NCI-H128 (cell line): ENCODE measurements at regions not wholly inside any gene's neighbourhood (a gene's known extent, or its start where the extent isn't known, plus 50 kb on each side); places are given as distances from the start of the nearest gene placed in this dataset.
"Not testable (repeated sequence)": the region's sequence is repeated elsewhere in the genome, so short reads cannot be mapped to it uniquely, and the experiment has no call there.

ENCODE experiments used
- DNase-seq: peaks from one replicate; lab custom pipeline; 2025; ENCODE audit not compliant: unreplicated experiment; lab: John Stamatoyannopoulos, UW

- DNase-seq, result no peak
Observed at GRCh38 chr20:8986631-8987030, 82.3 kb upstream of the PLCB4 start.

GRCh38 chr20:8990770-8991169 lies 78.1 kb upstream of the PLCB4 start:
- no peak for DNase-seq

GRCh38 chr20:8994045-8994444 lies 74.8 kb upstream of the PLCB4 start:
- DNase-seq, result no peak

- no peak for DNase-seq
Observed at GRCh38 chr20:8995761-8996160, 73.1 kb upstream of the PLCB4 start.

- no peak for DNase-seq
Observed at GRCh38 chr20:8996817-8997512, 71.9 kb upstream of the PLCB4 start.

- DNase-seq, result no peak
Observed at GRCh38 chr20:8997701-8998117, 71.2 kb upstream of the PLCB4 start.

- DNase-seq, result no peak
Observed at GRCh38 chr20:9011121-9011520, 57.8 kb upstream of the PLCB4 start.

GRCh38 chr20:9015232-9015983 lies 53.5 kb upstream of the PLCB4 start:
- DNase-seq, result not testable (repeated sequence)

- no peak for DNase-seq
Observed at GRCh38 chr20:9015984-9016324, 52.9 kb upstream of the PLCB4 start.

- no peak for DNase-seq
Observed at GRCh38 chr20:9018346-9018745, 50.5 kb upstream of the PLCB4 start.
